OCI-LY1 (cell line): ENCODE measurements at regions not wholly inside any gene's neighbourhood (a gene's known extent, or its start where the extent isn't known, plus 50 kb on each side); places are given as distances from the start of the nearest gene placed in this dataset.

Experiments
- H2AFZ ChIP-seq: fragments of 200-600 bp; sonication (generic), shearing (Covaris generic); 2 replicates; pipeline ENCODE4 v1.6.0; 2014; ENCODE audit warnings: antibody characterized with exemption, mild to moderate bottlenecking, low read length
- H3F3A ChIP-seq: fragments of 200-600 bp; sonication (generic), shearing (Covaris generic); 2 replicates; pipeline ENCODE4 v1.6.0; 2014; ENCODE audit warnings: mild to moderate bottlenecking, antibody characterized with exemption, low read length, moderate library complexity; ENCODE audit not compliant: insufficient read depth
- H3K27ac ChIP-seq: fragments of 200-600 bp; sonication (generic); 2 replicates; pipeline ENCODE4 v1.5.1; 2014; ENCODE audit warnings: low read length, mixed run types, mild to moderate bottlenecking, low read depth; ENCODE audit not compliant: poor library complexity, severe bottlenecking
- H3K27me3 ChIP-seq: fragments of 200-600 bp; sonication (generic); 2 replicates; pipeline ENCODE4 v1.6.0; 2014; ENCODE audit warnings: antibody characterized with exemption, mild to moderate bottlenecking, low read length, moderate library complexity; ENCODE audit not compliant: insufficient read depth
- H3K36me3 ChIP-seq: fragments of 200-600 bp; sonication (generic); 2 replicates; pipeline ENCODE4 v1.6.1; 2014; ENCODE audit warnings: mild to moderate bottlenecking, antibody characterized with exemption, low read length, moderate library complexity, mixed read lengths; ENCODE audit not compliant: insufficient read depth
- H3K4me1 ChIP-seq: fragments of 200-600 bp; sonication (generic); 2 replicates; pipeline ENCODE4 v1.5.1; 2014; ENCODE audit warnings: mild to moderate bottlenecking, low read length, moderate library complexity; ENCODE audit not compliant: insufficient read depth, severe bottlenecking
- H3K4me2 ChIP-seq: fragments of 200-600 bp; sonication (generic), shearing (Covaris generic); 2 replicates; pipeline ENCODE4 v1.6.1; 2014; ENCODE audit warnings: low read length
- H3K4me3 ChIP-seq: fragments of 200-600 bp; sonication (generic); 2 replicates; pipeline ENCODE4 v1.5.1; 2014; ENCODE audit warnings: low read length, low read depth, mild to moderate bottlenecking, mixed read lengths; ENCODE audit not compliant: poor library complexity, severe bottlenecking
- H3K79me2 ChIP-seq: fragments of 200-600 bp; shearing (Covaris generic); 2 replicates; pipeline ENCODE4 v1.6.1; 2016; ENCODE audit warnings: mixed run types, low read length, mixed read lengths; ENCODE audit not compliant: insufficient read depth
- H3K9ac ChIP-seq: fragments of 200-600 bp; sonication (generic), shearing (Covaris generic); 2 replicates; pipeline ENCODE4 v1.6.1; 2014; ENCODE audit warnings: mild to moderate bottlenecking, low read length, mixed read lengths
- H3K9me2 ChIP-seq: fragments of 200-600 bp; sonication (generic), shearing (Covaris generic); 2 replicates; pipeline ENCODE4 v1.6.1; 2014; ENCODE audit warnings: low read depth, mild to moderate bottlenecking, low read length, mixed read lengths
- H3K9me3 ChIP-seq: fragments of 200-600 bp; shearing (Covaris generic); 2 replicates; pipeline ENCODE4 v1.6.1; 2014; ENCODE audit warnings: low read length, mixed read lengths
- H4K20me1 ChIP-seq: fragments of 200-600 bp; sonication (generic), shearing (Covaris generic); 2 replicates; pipeline ENCODE4 v1.6.0; 2016; ENCODE audit warnings: mild to moderate bottlenecking, low read length; ENCODE audit not compliant: insufficient read depth
- CTCF ChIP-seq: fragments of 200-600 bp; sonication (generic), shearing (Covaris generic); IDR thresholded peaks from 2 replicates; pipeline ENCODE4 v1.5.1; 2017; ENCODE audit warnings: mild to moderate bottlenecking, antibody characterized with exemption, low read length, moderate library complexity, mixed read lengths
- EZH2 ChIP-seq: fragments of 200-600 bp; sonication (generic), shearing (Covaris generic); IDR thresholded peaks from 2 replicates; pipeline ENCODE4 v1.8.0; 2017; ENCODE audit warnings: borderline replicate concordance, mixed run types, mild to moderate bottlenecking, antibody characterized with exemption, low read length, moderate library complexity, mixed read lengths

DNA sequence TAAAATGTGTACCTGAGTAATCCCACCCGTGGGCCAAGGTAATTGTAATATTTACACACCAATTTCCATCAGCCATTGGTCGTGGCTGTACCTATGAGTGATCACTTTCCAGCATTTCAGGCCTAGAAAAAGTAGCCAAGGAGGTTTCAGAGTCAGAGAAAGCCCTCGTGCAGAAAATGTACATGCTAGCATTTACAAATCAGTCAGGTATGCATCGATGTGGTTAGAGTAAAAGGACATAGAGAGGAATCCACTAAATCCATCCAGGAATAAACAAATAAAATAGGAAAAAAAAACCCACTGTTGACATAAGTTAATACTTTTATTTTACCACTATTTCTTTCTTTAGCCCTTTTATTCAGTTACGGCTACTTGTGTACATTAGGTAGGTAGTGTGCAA is 256.8 kb downstream of the TRIML1 start:
- Histone ChIP-seq H3K27ac (no peak overlapping the region), H3K4me3 (no peak overlapping the region), H4K20me1 (no peaks in the 10 kb centered on the region), H3K4me1 (no peaks in the 10 kb centered on the region), H2AFZ (no peak overlapping the region), H3K79me2 (no peaks in the 10 kb centered on the region), H3K9ac (no peak overlapping the region), H3K36me3 (no peaks in the 10 kb centered on the region), H3K9me3 (no peaks in the 10 kb centered on the region), H3F3A (no peaks in the 10 kb centered on the region), H3K27me3 (no peaks in the 10 kb centered on the region), H3K4me2 (no peak overlapping the region), H3K9me2 (no peaks in the 10 kb centered on the region)
- TF ChIP-seq EZH2 (no peak), CTCF (no peak)

DNA sequence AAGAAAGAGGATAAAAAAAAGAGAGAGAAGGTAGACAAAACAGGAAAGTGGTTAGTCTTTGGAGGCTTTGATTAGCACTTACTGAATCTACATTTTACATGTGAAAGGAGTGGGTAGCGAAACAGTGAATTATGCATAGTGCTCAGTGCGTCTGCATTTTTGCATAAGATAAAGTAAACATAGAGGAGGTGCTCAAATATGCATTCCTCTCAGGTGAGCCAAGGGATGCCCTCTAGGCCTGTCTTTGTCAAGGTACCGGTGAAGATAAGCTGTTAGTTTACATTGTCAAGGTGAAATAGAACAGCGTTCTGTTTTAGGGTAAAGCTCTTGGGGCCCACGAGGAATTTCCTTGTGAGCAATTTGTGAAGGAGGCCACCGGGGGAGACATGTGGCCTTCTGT is 260.6 kb downstream of the TRIML1 start:
- no peaks in the 10 kb centered on the region for H3K4me1 ChIP-seq
- no peak overlapping the region for H3K27ac ChIP-seq
- no peak overlapping the region for H3K4me3 ChIP-seq
- no peaks in the 10 kb centered on the region for H3K9me3 ChIP-seq
- no peaks in the 10 kb centered on the region for H3K36me3 ChIP-seq
- no peaks in the 10 kb centered on the region for H3K27me3 ChIP-seq
- no peaks in the 10 kb centered on the region for H4K20me1 ChIP-seq
- H3K9me2 ChIP-seq: no peaks in the 10 kb centered on the region
- H3K4me2 ChIP-seq: no peak overlapping the region
- TF ChIP-seq EZH2: no peak
- no peak for TF ChIP-seq CTCF
- H3K9ac ChIP-seq: no peak overlapping the region
- no peak overlapping the region for H2AFZ ChIP-seq
- H3K79me2 ChIP-seq: no peaks in the 10 kb centered on the region
- no peaks in the 10 kb centered on the region for H3F3A ChIP-seq

DNA sequence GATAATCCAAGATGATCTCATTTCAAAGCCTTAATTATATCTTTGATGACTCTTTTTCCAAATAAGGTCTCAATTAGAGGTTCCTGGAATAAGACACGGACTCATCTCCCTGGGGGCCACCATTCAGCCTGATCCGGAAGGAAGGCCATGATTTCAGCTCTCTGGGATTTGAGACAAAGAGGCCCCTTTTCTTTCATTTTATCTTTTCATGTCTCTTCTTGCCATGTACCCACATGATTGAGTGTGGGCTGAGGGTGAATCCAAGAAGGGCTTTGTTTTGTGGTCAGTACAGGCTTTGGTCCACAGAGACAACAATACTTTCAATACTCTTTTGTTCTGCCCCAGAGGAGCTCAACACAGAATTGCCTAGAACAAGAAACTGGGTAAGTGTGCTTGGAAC is 261.2 kb downstream of the TRIML1 start:
- Histone ChIP-seq H3F3A (no peaks in the 10 kb centered on the region), H2AFZ (no peak overlapping the region), H3K9me3 (no peaks in the 10 kb centered on the region), H4K20me1 (no peaks in the 10 kb centered on the region), H3K4me3 (no peak overlapping the region), H3K27me3 (no peaks in the 10 kb centered on the region), H3K4me2 (no peak overlapping the region), H3K4me1 (no peaks in the 10 kb centered on the region), H3K9me2 (no peaks in the 10 kb centered on the region), H3K79me2 (no peaks in the 10 kb centered on the region), H3K36me3 (no peaks in the 10 kb centered on the region), H3K9ac (no peak overlapping the region), H3K27ac (no peak overlapping the region)
- TF ChIP-seq CTCF: no peak
- TF ChIP-seq EZH2: no peak
